Adrenal gland (tissue), 9 donors: ENCODE measurements at regions not wholly inside any gene's neighbourhood (a gene's known extent, or its start where the extent isn't known, plus 50 kb on each side); places are given as distances from the start of the nearest gene placed in this dataset.

Experiments used
- DNase-seq, 7 donors: peaks; one replicate each; pipeline ENCODE4 v3.0.0-alpha.2; 2019 to 2020
- H3K27ac ChIP-seq, 5 donors: fragments of 200-600 bp; sonication (generic) in 4 of 5; 1 replicate in 3 of 5; 2 replicates in 2 of 5; pipeline versions ENCODE4 v1.5.1 to v1.8.0; 2016 to 2020; ENCODE audit warnings: mild to moderate bottlenecking in 1 of 5
- H3K27me3 ChIP-seq: fragments of 200-600 bp; 2 replicates; pipeline ENCODE4 v1.8.0; 2021
- H3K36me3 ChIP-seq, 2 donors: fragments of 200-600 bp; replicated peaks in 1 of 2; 1 replicate in 1 of 2; 2 replicates in 1 of 2; pipeline versions ENCODE4 v1.5.1 to v1.8.0; 2018 to 2022
- H3K4me1 ChIP-seq, 2 donors: fragments of 200-600 bp; replicated peaks in 1 of 2; 1 replicate in 1 of 2; 2 replicates in 1 of 2; pipeline versions ENCODE4 v1.5.1 to v1.8.0; 2018 to 2021
- H3K4me3 ChIP-seq, 4 donors: fragments of 200-600 bp; sonication (generic) in 3 of 4; one replicate each; pipeline ENCODE4 v1.5.1; 2016 to 2018
- H3K9me3 ChIP-seq, 3 donors: fragments of 200-600 bp; sonication (generic) in 1 of 3; replicated peaks in 1 of 3; 1 replicate in 2 of 3; 2 replicates in 1 of 3; pipeline versions ENCODE4 v1.5.1 to v1.8.0; 2016 to 2021
- CTCF ChIP-seq, 6 experiments: fragments of 450-650 bp in 4 of 6; fragments of 200-600 bp in 2 of 6; sonication (generic) in 1 of 6; IDR thresholded peaks; 1 replicate in 5 of 6; 2 replicates in 1 of 6; pipeline versions ENCODE4 v1.5.1 to v1.8.0; 2016 to 2021; ENCODE audit warnings: antibody characterized with exemption in 6 of 6, mild to moderate bottlenecking in 2 of 6, moderate library complexity in 1 of 6
- POLR2A ChIP-seq, 2 donors: fragments of 450-650 bp; IDR thresholded peaks; one replicate each; pipeline ENCODE4 v1.6.1; 2017; ENCODE audit warnings: antibody characterized with exemption in 2 of 2, mild to moderate bottlenecking in 2 of 2, moderate library complexity in 1 of 2
- WGBS, 4 donors: extraction: QIAGEN DNeasy Blood & Tissue Kit in 2 of 4; methylation state at CpG; one replicate each; pipeline versions ENCODE4 v1.1.5 to v1.1.7; 2013 to 2017; 5-methylcytosine and 5-hydroxymethylcytosine counted together
- intact Hi-C, 2 donors: fragments of 100-400 bp; cut with DNase I; formaldehyde crosslinking; loops; one replicate each; pipeline versions ENCODE4 v1.14.1 to v1.15.0; 2022 to 2023
- donor health status: healthy with polysubstance abuse.
- donor health status: Bipolar disorder and iron deficiency.
- donor health status: DM: yes; HTN: yes; CAD: no.
- donor health status: DM: no; HTN: no; CAD: no.
- donor health status: DM: no; HTN: no; CAD: no.

DNA sequence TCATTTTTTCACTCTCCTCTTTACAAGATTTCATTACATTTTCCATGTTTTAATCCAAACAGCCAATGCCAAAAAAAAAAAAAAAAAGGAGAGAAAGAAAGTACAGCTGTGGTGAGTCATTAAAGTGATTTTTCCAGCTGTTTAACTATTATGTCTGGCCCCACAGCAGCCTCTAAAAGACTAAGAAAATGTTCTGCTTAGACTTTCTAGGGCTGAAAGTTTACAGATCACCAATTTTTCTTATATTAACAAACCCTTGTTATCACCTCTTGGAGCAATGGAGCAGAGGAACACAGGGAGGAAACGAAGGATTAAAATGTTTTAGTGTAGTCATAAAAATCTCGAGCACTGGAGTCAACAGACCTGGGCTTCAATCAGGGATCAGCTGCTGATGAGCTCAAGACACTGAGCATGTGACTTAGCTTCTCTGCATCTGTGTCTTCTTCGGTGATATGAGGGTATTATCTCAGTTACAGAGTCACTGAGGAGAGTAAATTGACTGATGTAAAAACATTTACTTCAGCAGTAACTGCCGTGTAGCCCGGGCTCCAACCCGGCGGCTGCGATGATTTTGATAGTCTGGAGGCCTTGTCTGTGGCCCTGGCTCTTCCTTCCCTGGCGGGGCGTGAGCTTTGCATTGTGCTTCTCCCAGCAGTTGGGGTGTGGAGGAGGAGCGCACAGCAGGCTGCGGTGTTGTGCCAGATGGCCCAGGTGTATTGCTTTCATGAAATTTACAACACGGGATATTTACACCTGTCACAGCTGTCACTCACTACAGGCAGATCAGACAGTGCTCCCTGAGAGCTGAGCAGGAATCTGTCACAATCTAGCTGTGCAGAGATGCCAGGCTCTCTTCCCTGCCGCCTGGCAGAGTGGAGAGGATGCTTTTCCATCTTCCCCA, 298.3 kb upstream of the FZD8 start:
- no peak for TF ChIP-seq CTCF (IDR thresholded peaks at IDR 0.05)
- no peak for TF ChIP-seq POLR2A (IDR thresholded peaks at IDR 0.05)
- Histone ChIP-seq H3K9me3 (no peaks in the 10 kb centered on the region), H3K27ac (no peak overlapping the region), H3K36me3 (no peaks in the 10 kb centered on the region), H3K27me3 (no peaks in the 10 kb centered on the region), H3K4me3 (no peak overlapping the region), H3K4me1 (no peaks in the 10 kb centered on the region)
- intact Hi-C loops: no loop called here
- DNase-seq: no peak
- 39 to 51% (median 48%) methylated on average over 14 of the region's 14 CpGs for WGBS, 4 donors

GRCh38 chr10:35938160-35938559, 296.1 kb upstream of the FZD8 start:
- intact Hi-C loops: no loop called here
- TF ChIP-seq CTCF (IDR thresholded peaks at IDR 0.05) (no peak), POLR2A (IDR thresholded peaks at IDR 0.05) (no peak)
- H3K4me1 ChIP-seq: no peaks in the 10 kb centered on the region
- H3K27me3 ChIP-seq: no peaks in the 10 kb centered on the region
- 91 to 94% (median 93%) methylated on average over 5 of the region's 5 CpGs for WGBS, 4 donors
- no peak for DNase-seq
- no peaks in the 10 kb centered on the region for H3K9me3 ChIP-seq
- no peaks in the 10 kb centered on the region for H3K36me3 ChIP-seq
- H3K4me3 ChIP-seq: no peak overlapping the region
- no peak overlapping the region for H3K27ac ChIP-seq

- no peaks in the 10 kb centered on the region for H3K4me1 ChIP-seq
- H3K9me3 ChIP-seq: no peaks in the 10 kb centered on the region
- H3K4me3 ChIP-seq: no peak overlapping the region
- intact Hi-C loops: no loop called here
- H3K36me3 ChIP-seq: no peaks in the 10 kb centered on the region
- no peak overlapping the region for H3K27ac ChIP-seq
- no peak for DNase-seq
- no peaks in the 10 kb centered on the region for H3K27me3 ChIP-seq
- 86 to 92% (median 89%) methylated on average over 6 to 7 of the region's 7 CpGs for WGBS, 4 donors
- no peak for TF ChIP-seq POLR2A (IDR thresholded peaks at IDR 0.05)
- TF ChIP-seq CTCF (IDR thresholded peaks at IDR 0.05): no peak
Observed at GRCh38 chr10:35937546-35937945, 295.4 kb upstream of the FZD8 start.

- DNase-seq: no peak
- no peaks in the 10 kb centered on the region for H3K9me3 ChIP-seq
- H3K4me1 ChIP-seq: no peaks in the 10 kb centered on the region
- TF ChIP-seq CTCF (IDR thresholded peaks at IDR 0.05) (no peak), POLR2A (IDR thresholded peaks at IDR 0.05) (no peak)
- no peak overlapping the region for H3K4me3 ChIP-seq
- WGBS, 4 donors: 81 to 89% (median 85%) methylated on average over 3 to 5 of the region's 5 CpGs
- no peaks in the 10 kb centered on the region for H3K27me3 ChIP-seq
- H3K36me3 ChIP-seq: no peaks in the 10 kb centered on the region
- H3K27ac ChIP-seq: no peak overlapping the region
- intact Hi-C loops: no loop called here
Observed at GRCh38 chr10:35934642-35934995, 292.5 kb upstream of the FZD8 start.
